Ovary (tissue), 3 donors: ENCODE measurements at regions not wholly inside any gene's neighbourhood (a gene's known extent, or its start where the extent isn't known, plus 50 kb on each side); places are given as distances from the start of the nearest gene placed in this dataset.

Experiments used
- CTCF ChIP-seq, 3 donors: fragments of 450-650 bp in 2 of 3; fragments of 200-600 bp in 1 of 3; IDR thresholded peaks; one replicate each; pipeline versions ENCODE4 v1.5.1 to v1.8.0; 2016 to 2022; ENCODE audit warnings: antibody characterized with exemption in 3 of 3, mild to moderate bottlenecking in 1 of 3
- POLR2A ChIP-seq: fragments of 450-650 bp; IDR thresholded peaks from one replicate; pipeline ENCODE4 v1.6.1; 2017; ENCODE audit warnings: antibody characterized with exemption, mild to moderate bottlenecking, moderate library complexity
- donor health status: DM: no; HTN: no; CAD: no.

DNA sequence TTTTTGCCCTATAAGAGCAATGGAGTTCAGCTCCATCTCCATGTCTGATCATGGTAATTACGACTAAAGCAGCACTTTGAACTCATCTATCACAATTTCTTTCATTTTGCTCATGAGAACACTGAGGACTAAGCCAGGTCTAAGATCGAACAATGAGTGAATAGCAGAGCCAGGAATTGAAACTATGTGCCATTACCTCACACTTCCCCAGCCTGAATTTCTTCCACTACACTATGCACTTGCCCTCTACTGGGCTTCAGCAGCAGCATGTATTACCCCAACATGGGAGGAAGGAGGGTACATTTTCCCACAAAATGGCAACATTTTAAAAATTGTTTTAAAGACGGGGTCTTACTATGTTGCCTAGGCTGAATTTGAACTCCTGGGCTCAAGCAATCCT is 274.7 kb upstream of the FGF13 start:
- TF ChIP-seq CTCF (IDR thresholded peaks at IDR 0.05) (no peak), POLR2A (no peak)
